Small intestine (tissue), 7 donors: ENCODE measurements at regions not wholly inside any gene's neighbourhood (a gene's known extent, or its start where the extent isn't known, plus 50 kb on each side); places are given as distances from the start of the nearest gene placed in this dataset.

Experiments
- DNase-seq, 2 donors: peaks; one replicate each; pipeline versions ENCODE4 v3.0.0 to v3.0.0-alpha.2; 2013
- FAIRE-seq: peaks from 2 replicates; lab custom pipeline; 2012; peaks lifted over from hg19 to GRCh38; lab: Jason Lieb, UNC
- H3K27ac ChIP-seq, 3 donors: one replicate each; pipeline ENCODE4 v1.5.1; 2013; ENCODE audit warnings: low read length in 2 of 3, mild to moderate bottlenecking in 2 of 3, control low read depth in 1 of 3, inconsistent platforms in 1 of 3, low read depth in 1 of 3, moderate library complexity in 1 of 3
- H3K27me3 ChIP-seq, 3 donors: one replicate each; pipeline ENCODE4 v1.6.1; 2013; ENCODE audit warnings: low read length in 3 of 3, inconsistent platforms in 1 of 3; ENCODE audit not compliant: control insufficient read depth in 3 of 3, insufficient read depth in 3 of 3
- H3K36me3 ChIP-seq, 3 donors: one replicate each; pipeline ENCODE4 v1.6.1; 2013; ENCODE audit warnings: low read length in 3 of 3, inconsistent platforms in 1 of 3, low read depth in 1 of 3, mild to moderate bottlenecking in 1 of 3, moderate library complexity in 1 of 3; ENCODE audit not compliant: control insufficient read depth in 3 of 3, insufficient read depth in 2 of 3
- H3K4me1 ChIP-seq, 3 donors: one replicate each; pipeline ENCODE4 v1.6.1; 2013; ENCODE audit warnings: low read length in 2 of 3, inconsistent platforms in 1 of 3, low read depth in 1 of 3, mild to moderate bottlenecking in 1 of 3, moderate library complexity in 1 of 3; ENCODE audit not compliant: control insufficient read depth in 3 of 3, insufficient read depth in 2 of 3
- H3K4me3 ChIP-seq, 3 donors: one replicate each; pipeline ENCODE4 v1.5.1; 2013; ENCODE audit warnings: low read length in 3 of 3, control low read depth in 1 of 3, inconsistent platforms in 1 of 3, low read depth in 1 of 3, mild to moderate bottlenecking in 1 of 3, moderate library complexity in 1 of 3
- H3K9me3 ChIP-seq, 2 donors: one replicate each; pipeline ENCODE4 v1.6.1; 2013; ENCODE audit warnings: low read depth in 1 of 2, low read length in 1 of 2; ENCODE audit not compliant: control insufficient read depth in 2 of 2, insufficient read depth in 1 of 2
- WGBS, 3 donors: extraction: QIAGEN DNeasy Blood & Tissue Kit; methylation state at CpG; one replicate each; pipeline ENCODE4 v1.1.7; 2013; 5-methylcytosine and 5-hydroxymethylcytosine counted together
- donor health status: healthy with polysubstance abuse.
- donor health status: control.
- donor health status: control.
- donor health status: Bipolar disorder and iron deficiency.
- donor health status: healthy.

- DNase-seq (no peak), FAIRE-seq (no peak)
- H3K9me3 ChIP-seq, result no peaks in the 10 kb centered on the region
- no peak overlapping the region for H3K27ac ChIP-seq
- no peaks in the 10 kb centered on the region for H3K4me1 ChIP-seq
- WGBS, 3 donors, result 82 to 86% (median 86%) methylated on average over 2 of the region's 2 CpGs
- no peak overlapping the region for H3K4me3 ChIP-seq
- H3K36me3 ChIP-seq, result no peaks in the 10 kb centered on the region
- H3K27me3 ChIP-seq, result no peaks in the 10 kb centered on the region
Observed at GRCh38 chr15:47400603-47401002, 316.7 kb upstream of the SEMA6D start.

DNA sequence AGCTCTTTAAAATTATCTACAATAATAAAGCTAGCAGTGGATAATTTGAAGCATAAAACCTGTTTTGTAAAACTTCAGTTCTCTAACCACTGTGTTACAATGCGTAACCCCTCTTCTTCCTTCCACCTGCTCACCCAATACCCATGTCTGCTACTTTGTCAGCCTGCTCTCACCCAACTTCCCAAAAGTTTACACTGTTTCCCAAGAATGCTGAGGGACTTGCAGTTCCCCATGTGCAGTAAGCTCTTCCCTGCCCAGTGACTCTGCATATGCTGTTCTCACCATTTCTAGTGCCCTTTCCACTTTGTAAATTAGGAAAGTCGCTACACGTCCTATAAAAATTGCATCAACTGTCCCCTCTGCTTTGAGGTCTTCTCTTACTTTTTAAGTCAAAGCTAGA is 315.9 kb upstream of the SEMA6D start:
- H3K27ac ChIP-seq, result no peak overlapping the region
- H3K4me3 ChIP-seq, result no peak overlapping the region
- 88 to 91% (median 91%) methylated on average over 3 of the region's 3 CpGs for WGBS, 3 donors
- DNase-seq, result no peak
- H3K9me3 ChIP-seq, result no peaks in the 10 kb centered on the region
- no peak for FAIRE-seq
- no peaks in the 10 kb centered on the region for H3K4me1 ChIP-seq
- H3K27me3 ChIP-seq, result no peaks in the 10 kb centered on the region
- H3K36me3 ChIP-seq, result no peaks in the 10 kb centered on the region

- no peaks in the 10 kb centered on the region for H3K27me3 ChIP-seq
- H3K9me3 ChIP-seq, result no peaks in the 10 kb centered on the region
- FAIRE-seq (no peak), DNase-seq (no peak)
- H3K36me3 ChIP-seq, result no peaks in the 10 kb centered on the region
- no peak overlapping the region for H3K27ac ChIP-seq
- H3K4me3 ChIP-seq, result no peak overlapping the region
- 83 to 92% (median 90%) methylated on average over 1 of the region's 1 CpG for WGBS, 3 donors
- H3K4me1 ChIP-seq, result no peaks in the 10 kb centered on the region
Observed at GRCh38 chr15:47402829-47403228, 314.5 kb upstream of the SEMA6D start.

- H3K36me3 ChIP-seq, result no peaks in the 10 kb centered on the region
- H3K4me1 ChIP-seq, result no peaks in the 10 kb centered on the region
- 79 to 86% (median 82%) methylated on average over 3 of the region's 3 CpGs for WGBS, 3 donors
- no peak for FAIRE-seq
- H3K27ac ChIP-seq, result no peak overlapping the region
- no peak for DNase-seq
- no peaks in the 10 kb centered on the region for H3K9me3 ChIP-seq
- no peak overlapping the region for H3K4me3 ChIP-seq
- no peaks in the 10 kb centered on the region for H3K27me3 ChIP-seq
Observed at GRCh38 chr15:47404877-47405276, 312.4 kb upstream of the SEMA6D start.

- no peak overlapping the region for H3K27ac ChIP-seq
- DNase-seq, result no peak
- H3K4me3 ChIP-seq, result no peak overlapping the region
- WGBS, 3 donors, result 64 to 80% (median 65%) methylated on average over 5 of the region's 5 CpGs
- no peak for FAIRE-seq
- no peaks in the 10 kb centered on the region for H3K36me3 ChIP-seq
- no peaks in the 10 kb centered on the region for H3K27me3 ChIP-seq
- no peaks in the 10 kb centered on the region for H3K4me1 ChIP-seq
- H3K9me3 ChIP-seq, result no peaks in the 10 kb centered on the region
Observed at GRCh38 chr15:47405365-47406162, 311.7 kb upstream of the SEMA6D start.

GRCh38 chr15:47407692-47408091 is 309.6 kb upstream of the SEMA6D start:
- FAIRE-seq (no peak), DNase-seq (no peak)
- H3K27ac ChIP-seq, result no peak overlapping the region
- WGBS, 3 donors, result 89 to 92% (median 91%) methylated on average over 5 of the region's 5 CpGs
- no peaks in the 10 kb centered on the region for H3K27me3 ChIP-seq
- H3K9me3 ChIP-seq, result no peaks in the 10 kb centered on the region
- H3K4me3 ChIP-seq, result no peak overlapping the region
- H3K36me3 ChIP-seq, result no peaks in the 10 kb centered on the region
- H3K4me1 ChIP-seq, result no peaks in the 10 kb centered on the region

GRCh38 chr15:47409038-47409437 is 308.3 kb upstream of the SEMA6D start:
- DNase-seq, result no peak
- Histone ChIP-seq H3K27me3 (no peaks in the 10 kb centered on the region), H3K36me3 (no peaks in the 10 kb centered on the region), H3K27ac (no peak overlapping the region), H3K9me3 (no peaks in the 10 kb centered on the region), H3K4me1 (no peaks in the 10 kb centered on the region), H3K4me3 (no peak overlapping the region)
- WGBS, 3 donors, result 60 to 94% (median 75%) methylated on average over 1 of the region's 1 CpG
- FAIRE-seq, result no peak

GRCh38 chr15:47409600-47409999 is 307.7 kb upstream of the SEMA6D start:
- Histone ChIP-seq H3K27ac (no peak overlapping the region), H3K9me3 (no peaks in the 10 kb centered on the region), H3K4me1 (no peaks in the 10 kb centered on the region), H3K36me3 (no peaks in the 10 kb centered on the region), H3K27me3 (no peaks in the 10 kb centered on the region), H3K4me3 (no peak overlapping the region)
- no peak for DNase-seq
- WGBS, 3 donors, result 67 to 96% (median 83%) methylated on average over 2 of the region's 2 CpGs
- FAIRE-seq, result no peak

GRCh38 chr15:47410247-47410646 is 307.1 kb upstream of the SEMA6D start:
- Histone ChIP-seq H3K4me3 (no peak overlapping the region), H3K27me3 (no peaks in the 10 kb centered on the region), H3K36me3 (no peaks in the 10 kb centered on the region), H3K9me3 (no peaks in the 10 kb centered on the region), H3K4me1 (no peaks in the 10 kb centered on the region), H3K27ac (no peak overlapping the region)
- FAIRE-seq (no peak), DNase-seq (no peak)
- 53 to 61% (median 58%) methylated on average over 3 of the region's 3 CpGs for WGBS, 3 donors
